ENCODE measurements at regions not wholly inside any gene's neighbourhood (a gene's known extent, or its start where the extent isn't known, plus 50 kb on each side); places are given as distances from the start of the nearest gene placed in this dataset.
"Not testable (repeated sequence)": the region's sequence is repeated elsewhere in the genome, so short reads cannot be mapped to it uniquely, and the experiment has no call there.

DNA sequence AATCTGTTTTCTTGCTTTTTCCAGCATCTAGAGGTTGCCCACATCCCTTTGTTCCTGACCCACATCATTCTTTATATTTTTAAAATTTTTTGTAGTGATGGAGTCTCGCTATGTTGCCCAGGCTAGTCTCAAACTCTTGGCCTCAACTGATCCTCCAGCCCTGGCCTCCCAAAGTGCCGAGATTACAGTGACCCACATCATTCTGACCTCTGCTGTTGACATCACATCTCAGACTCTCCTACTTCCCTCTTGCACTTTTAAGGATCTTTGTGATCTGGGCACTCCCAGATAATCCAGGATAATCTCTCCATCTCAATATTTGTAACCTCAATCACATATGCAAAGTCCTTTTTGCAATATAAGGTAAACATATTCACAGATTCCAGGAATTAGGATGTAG is 266.6 kb downstream of the MEX3B start:
- H3K27me3 ChIP-seq: no peaks in the 10 kb centered on the region
- H3K9me3 ChIP-seq: no peaks in the 10 kb centered on the region
- no peak overlapping the region for H3K4me3 ChIP-seq
- no peaks in the 10 kb centered on the region for H3K36me3 ChIP-seq
- no peak for TF ChIP-seq POLR2A (IDR thresholded peaks at IDR 0.05)
- TF ChIP-seq, protein P1, sequence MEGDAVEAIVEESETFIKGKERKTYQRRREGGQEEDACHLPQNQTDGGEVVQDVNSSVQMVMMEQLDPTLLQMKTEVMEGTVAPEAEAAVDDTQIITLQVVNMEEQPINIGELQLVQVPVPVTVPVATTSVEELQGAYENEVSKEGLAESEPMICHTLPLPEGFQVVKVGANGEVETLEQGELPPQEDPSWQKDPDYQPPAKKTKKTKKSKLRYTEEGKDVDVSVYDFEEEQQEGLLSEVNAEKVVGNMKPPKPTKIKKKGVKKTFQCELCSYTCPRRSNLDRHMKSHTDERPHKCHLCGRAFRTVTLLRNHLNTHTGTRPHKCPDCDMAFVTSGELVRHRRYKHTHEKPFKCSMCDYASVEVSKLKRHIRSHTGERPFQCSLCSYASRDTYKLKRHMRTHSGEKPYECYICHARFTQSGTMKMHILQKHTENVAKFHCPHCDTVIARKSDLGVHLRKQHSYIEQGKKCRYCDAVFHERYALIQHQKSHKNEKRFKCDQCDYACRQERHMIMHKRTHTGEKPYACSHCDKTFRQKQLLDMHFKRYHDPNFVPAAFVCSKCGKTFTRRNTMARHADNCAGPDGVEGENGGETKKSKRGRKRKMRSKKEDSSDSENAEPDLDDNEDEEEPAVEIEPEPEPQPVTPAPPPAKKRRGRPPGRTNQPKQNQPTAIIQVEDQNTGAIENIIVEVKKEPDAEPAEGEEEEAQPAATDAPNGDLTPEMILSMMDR (IDR thresholded peaks at IDR 0.05): no peak
- DNase-seq (no peak), ATAC-seq (no peak)
- no peaks in the 10 kb centered on the region for H3K4me1 ChIP-seq
- H3K27ac ChIP-seq: no peak overlapping the region
- intact Hi-C loops (cut with DNase I): no loop called here
- 52% methylated on average over 2 of the region's 2 CpGs for WGBS (ENCODE audit: insufficient coverage, low coverage, low lambda C conversion rate, missing lambda C conversion rate)

DNA sequence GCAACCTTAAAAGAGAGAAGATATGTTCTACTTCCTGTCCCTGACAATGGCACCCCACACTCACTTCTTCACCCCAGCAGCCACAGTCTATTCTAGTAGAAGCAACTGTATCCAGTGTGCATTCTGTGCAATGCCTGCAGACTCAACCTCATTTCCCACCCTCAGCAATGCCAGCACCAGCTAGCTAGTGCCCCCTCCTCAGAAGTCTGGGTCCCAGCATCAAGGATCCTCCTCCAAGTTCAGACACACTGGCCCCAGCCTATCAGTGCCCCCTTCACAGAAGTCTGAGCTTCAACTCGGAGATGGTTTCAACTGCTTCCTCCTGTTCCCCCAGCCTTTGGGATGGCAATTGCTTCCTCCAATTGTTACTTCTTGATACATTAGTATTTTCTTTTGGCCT is 268.3 kb downstream of the MEX3B start:
- no peaks in the 10 kb centered on the region for H3K4me1 ChIP-seq
- intact Hi-C loops (cut with DNase I): no loop called here
- no peak for TF ChIP-seq POLR2A (IDR thresholded peaks at IDR 0.05)
- TF ChIP-seq, protein P1 (IDR thresholded peaks at IDR 0.05): no peak
- no peak overlapping the region for H3K4me3 ChIP-seq
- 31% methylated on average over 1 of the region's 1 CpG for WGBS (ENCODE audit: insufficient coverage, low coverage, low lambda C conversion rate, missing lambda C conversion rate)
- H3K9me3 ChIP-seq: no peaks in the 10 kb centered on the region
- ATAC-seq (no peak), DNase-seq (no peak)
- no peaks in the 10 kb centered on the region for H3K36me3 ChIP-seq
- H3K27me3 ChIP-seq: no peaks in the 10 kb centered on the region
- no peak overlapping the region for H3K27ac ChIP-seq

DNA sequence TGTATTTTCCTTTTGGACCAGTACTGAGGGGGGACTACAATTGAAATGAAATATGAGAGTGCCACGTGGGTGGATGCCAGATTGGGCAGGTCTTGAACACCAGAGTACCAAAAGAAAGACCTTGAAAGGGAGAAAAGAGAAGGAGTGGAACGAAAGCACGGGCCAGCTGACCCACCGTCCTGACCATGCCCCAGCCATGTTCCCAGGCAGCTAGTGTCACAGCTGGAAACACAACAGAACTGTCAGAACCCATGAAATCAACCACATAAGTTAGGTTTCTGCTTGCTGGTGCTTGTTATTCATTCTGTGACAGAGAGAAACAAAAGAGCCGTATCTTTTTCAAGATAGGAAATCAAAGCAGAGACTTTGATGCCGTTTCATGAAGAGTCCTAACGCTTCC is 268.8 kb downstream of the MEX3B start:
- TF ChIP-seq POLR2A (IDR thresholded peaks at IDR 0.05): no peak
- TF ChIP-seq, protein P1 (IDR thresholded peaks at IDR 0.05): no peak
- no peak for ATAC-seq
- intact Hi-C loops (cut with DNase I): no loop called here

DNA sequence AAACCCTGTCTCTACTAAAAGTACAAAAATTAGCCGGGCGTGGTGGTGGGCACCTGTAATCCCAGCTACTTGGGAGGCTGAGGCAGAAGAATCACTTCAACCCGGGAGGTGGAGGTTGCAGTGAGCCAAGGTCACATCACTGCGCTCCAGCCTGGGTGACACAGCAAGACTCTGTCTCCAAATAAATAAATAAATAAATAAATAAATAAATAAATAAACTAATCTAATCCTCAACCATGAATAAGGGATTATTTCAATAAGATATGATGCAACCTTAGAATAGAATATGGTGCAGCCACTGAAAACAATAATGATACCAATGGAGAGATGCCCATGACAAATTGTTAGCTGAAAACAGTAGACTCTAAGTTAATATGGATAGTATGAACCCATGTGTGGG is 270.0 kb downstream of the MEX3B start:
- H3K36me3 ChIP-seq; intact Hi-C loops (cut with DNase I); H3K4me3 ChIP-seq; DNase-seq; H3K27me3 ChIP-seq; H3K27ac ChIP-seq; ATAC-seq; H3K9me3 ChIP-seq; H3K4me1 ChIP-seq: not testable (repeated sequence)
- WGBS (ENCODE audit: insufficient coverage, low coverage, low lambda C conversion rate, missing lambda C conversion rate): 82% methylated on average over 4 of the region's 4 CpGs

More for the DNA sequence above, 268.8 kb downstream of the MEX3B start:
- no peaks in the 10 kb centered on the region for H3K4me1 ChIP-seq
- no peaks in the 10 kb centered on the region for H3K36me3 ChIP-seq
- no peaks in the 10 kb centered on the region for H3K9me3 ChIP-seq
- H3K4me3 ChIP-seq: no peak overlapping the region
- no peak for DNase-seq
- no peak overlapping the region for H3K27ac ChIP-seq
- WGBS (ENCODE audit: insufficient coverage, low coverage, low lambda C conversion rate, missing lambda C conversion rate): 53% methylated on average over 7 of the region's 7 CpGs
- no peaks in the 10 kb centered on the region for H3K27me3 ChIP-seq

DNA sequence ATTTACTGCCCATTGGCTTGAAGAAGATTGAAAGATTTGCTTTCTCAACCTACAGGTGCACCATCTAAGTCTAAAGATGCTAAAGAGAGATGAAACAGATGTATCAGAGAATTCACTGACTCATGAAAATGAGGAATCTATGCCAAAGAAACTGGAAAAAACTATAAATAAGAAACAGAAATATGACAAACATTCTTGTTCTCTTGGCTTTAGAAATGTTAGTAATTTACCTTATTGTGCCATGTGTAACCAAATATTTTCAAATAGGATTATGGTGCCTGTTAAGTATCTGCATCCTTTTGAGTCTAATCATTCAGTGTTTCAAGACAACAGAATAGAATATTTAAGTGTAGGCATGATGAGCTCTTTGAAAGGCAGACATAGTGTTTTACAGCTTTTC is 271.5 kb downstream of the MEX3B start:
- DNase-seq (no peak), ATAC-seq (no peak)
- TF ChIP-seq, protein P1 (IDR thresholded peaks at IDR 0.05): no peak
- TF ChIP-seq POLR2A (IDR thresholded peaks at IDR 0.05): no peak
- intact Hi-C loops (cut with DNase I): no loop called here
- H3K9me3 ChIP-seq: no peaks in the 10 kb centered on the region
- H3K27ac ChIP-seq: no peak overlapping the region
- H3K4me1 ChIP-seq: no peaks in the 10 kb centered on the region
- no peaks in the 10 kb centered on the region for H3K27me3 ChIP-seq
- H3K4me3 ChIP-seq: no peak overlapping the region
- H3K36me3 ChIP-seq: no peaks in the 10 kb centered on the region

All from right lobe of liver (tissue), 6 donors.